ENCODE measurements at regions not wholly inside any gene's neighbourhood (a gene's known extent, or its start where the extent isn't known, plus 50 kb on each side); places are given as distances from the start of the nearest gene placed in this dataset.

DNA sequence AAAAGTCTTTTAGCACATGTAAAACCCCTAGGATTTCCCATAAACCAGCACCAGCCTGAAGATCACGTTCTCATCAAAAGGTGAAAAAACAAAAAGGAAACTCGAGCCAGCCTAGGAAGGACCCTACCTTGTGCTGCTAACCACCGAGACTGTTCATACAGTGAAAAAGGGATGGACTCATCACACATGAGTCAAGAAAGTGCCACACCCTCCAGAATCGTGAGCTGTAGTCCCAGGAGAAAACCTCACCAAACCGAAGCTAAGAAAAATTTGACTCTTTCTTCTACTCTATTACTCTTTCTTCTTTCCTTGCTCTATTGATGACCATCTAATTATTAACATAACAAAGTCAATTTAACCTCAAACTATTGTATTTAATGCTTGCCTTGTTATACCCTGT, 124.8 kb upstream of the USP9Y start:
- DNase-seq (ENCODE audit: low spot score) = no peak

- DNase-seq (ENCODE audit: low spot score) = peak; percentile 64
Observed at GRCh38 chrY:12593532-12594216, 107.4 kb upstream of the USP9Y start.

- peak; percentile 11 for DNase-seq (ENCODE audit: low spot score)
Observed at GRCh38 chrY:12598783-12599182, 102.2 kb upstream of the USP9Y start.

DNA sequence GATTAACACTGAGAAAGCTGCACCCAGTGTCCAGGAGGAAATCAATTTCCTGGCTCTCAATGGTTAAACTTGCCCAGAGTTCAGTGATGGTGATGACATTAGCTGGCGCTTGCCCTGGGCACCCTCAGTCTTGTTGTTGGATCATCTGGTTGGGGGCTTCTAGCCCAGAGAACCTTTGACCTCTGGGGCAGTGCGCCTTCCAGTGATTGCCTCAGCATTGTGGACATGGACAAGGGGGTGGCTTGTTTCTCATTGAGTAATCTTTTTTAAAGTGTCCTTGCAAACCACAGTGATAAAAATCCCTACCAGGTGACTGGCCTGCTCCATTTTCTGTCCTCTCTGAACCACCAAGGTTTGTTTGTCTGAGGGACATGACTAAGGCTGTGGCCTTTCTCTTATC, 95.6 kb upstream of the USP9Y start:
- no peak for DNase-seq (ENCODE audit: low spot score)

DNA sequence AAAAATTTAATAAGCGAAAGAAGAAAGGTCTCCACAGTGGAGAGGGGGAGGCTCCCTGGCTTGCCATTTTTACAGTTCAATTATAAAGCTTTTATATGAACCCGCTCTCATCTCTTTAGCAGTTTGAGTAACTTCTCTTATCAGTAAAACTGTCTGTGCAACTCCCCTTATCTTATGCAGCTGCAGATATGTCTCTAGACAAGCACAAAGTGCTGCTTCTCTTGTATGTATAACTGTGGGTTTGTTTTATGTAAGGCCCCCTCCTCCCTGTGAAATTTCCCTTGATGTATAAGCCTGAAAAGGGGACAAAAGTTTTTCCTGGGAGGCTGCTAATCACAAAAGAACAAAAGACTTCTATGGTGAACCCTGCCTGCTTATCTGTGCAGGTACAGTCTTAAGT, 90.2 kb upstream of the USP9Y start:
- no peak for DNase-seq (ENCODE audit: low spot score)

- no peak for DNase-seq (ENCODE audit: low spot score)
Observed at GRCh38 chrY:12615733-12616446, 85.1 kb upstream of the USP9Y start.

- DNase-seq (ENCODE audit: low spot score) = peak; percentile 27
Observed at GRCh38 chrY:12621454-12622081, 79.5 kb upstream of the USP9Y start.

DNA sequence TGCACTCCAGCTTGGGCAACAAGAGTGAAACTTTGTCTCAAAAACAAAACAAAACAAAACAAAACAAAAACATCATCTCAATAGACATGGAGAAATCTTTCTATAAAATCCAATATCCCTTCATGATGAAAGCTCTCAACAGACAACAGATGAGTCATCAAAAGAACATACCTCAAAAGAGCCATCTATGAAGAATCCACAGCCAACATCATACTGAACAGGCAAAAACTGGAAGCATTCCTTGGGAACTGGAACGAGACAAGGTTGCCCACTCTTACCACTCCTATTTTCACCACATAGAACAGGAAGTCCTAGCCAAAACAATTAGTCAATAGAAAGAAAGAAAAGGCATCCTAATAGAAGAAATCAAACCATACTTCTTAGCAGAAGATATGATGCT, 77.8 kb upstream of the USP9Y start:
- no peak for DNase-seq (ENCODE audit: low spot score)

GRCh38 chrY:12642986-12643385, 58.0 kb upstream of the USP9Y start:
- DNase-seq (ENCODE audit: low spot score) = no peak

DNA sequence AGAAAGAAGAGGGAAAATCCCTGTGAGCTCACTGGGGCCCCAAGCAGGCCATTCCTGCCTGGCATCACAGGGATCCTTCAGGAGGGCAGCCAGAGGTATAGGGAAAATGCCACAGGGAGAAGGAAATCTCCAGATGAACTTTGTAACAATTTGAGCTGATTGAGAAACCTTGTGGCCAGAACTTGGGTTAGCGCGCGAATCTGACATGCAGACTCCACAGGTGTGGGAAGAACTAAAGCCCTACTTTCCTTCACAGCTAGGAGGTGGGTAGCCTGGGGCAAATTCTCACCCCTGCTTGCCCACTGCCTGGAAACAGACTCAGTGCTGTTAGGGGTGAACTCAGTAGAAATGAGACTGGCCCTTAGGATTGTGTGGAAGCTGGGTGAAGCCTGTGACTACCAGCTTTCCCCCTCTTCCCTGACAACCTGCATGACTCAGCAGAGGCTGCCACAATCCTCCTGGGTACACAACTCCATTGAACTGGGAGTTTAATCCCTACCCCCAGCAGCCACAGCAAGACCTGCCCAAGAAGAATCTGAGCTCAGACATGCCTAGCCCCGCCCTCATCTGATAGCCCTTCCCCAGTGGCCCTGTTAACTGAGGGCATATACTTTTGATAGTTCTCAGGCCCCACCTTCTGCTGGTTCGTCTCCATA, 57.2 kb upstream of the USP9Y start:
- no peak for DNase-seq (ENCODE audit: low spot score)

GRCh38 chrY:12651095-12651494, 49.9 kb upstream of the USP9Y start:
- DNase-seq (ENCODE audit: low spot score) = no peak
